A549 (cell line): ENCODE measurements at regions not wholly inside any gene's neighbourhood (a gene's known extent, or its start where the extent isn't known, plus 50 kb on each side); places are given as distances from the start of the nearest gene placed in this dataset.
"Not testable (repeated sequence)": the region's sequence is repeated elsewhere in the genome, so short reads cannot be mapped to it uniquely, and the experiment has no call there.

Source experiments
- ATAC-seq, 2 experiments: fragments of 200-7000 bp in 1 of 2; fragments of >200 bp in 1 of 2; cut with Nextera tagmentation in 1 of 2; cut with Tn5 transposase in 1 of 2; 3 replicates each; pipeline versions ENCODE4 v1.8.0 to v1.9.1; 2018 to 2020; ENCODE audit warnings: mild to moderate bottlenecking in 1 of 2, moderate library complexity in 1 of 2
- CTCF ChIA-PET: fragments of 300-600 bp; sonication (Branson Sonifier 250); formaldehyde crosslinking; extraction: SDS; loops from one replicate; lab custom pipeline; 2021; ENCODE audit warnings: antibody characterized with exemption, inconsistent platforms; lab: Yijun Ruan, JAX
- POLR2A ChIA-PET: fragments of 350-600 bp; formaldehyde crosslinking; extraction: SDS; loops from one replicate; lab custom pipeline; 2021; ENCODE audit warnings: antibody characterized with exemption, inconsistent platforms; lab: Yijun Ruan, JAX
- DNase-seq, 2 experiments: peaks; one replicate each; pipeline versions ENCODE4 v3.0.0 to v3.0.0-alpha.2; 2011 to 2016; ENCODE audit warnings: low read depth in 1 of 2, low spot score in 1 of 2
- FAIRE-seq: peaks from 2 replicates; lab custom pipeline; 2011; peaks lifted over from hg19 to GRCh38; lab: Jason Lieb, UNC
- H3K27ac ChIP-seq, 2 experiments: fragments of >200 bp; sonication (Bioruptor Twin); formaldehyde crosslinking; 3 replicates each; pipeline ENCODE4 v1.5.1; 2016 to 2017
- H3K4me1 ChIP-seq: fragments of >200 bp; sonication (Bioruptor Twin); formaldehyde crosslinking; 3 replicates; pipeline ENCODE4 v1.6.1; 2016
- H3K4me2 ChIP-seq: fragments of >200 bp; sonication (Bioruptor Twin); formaldehyde crosslinking; 3 replicates; pipeline ENCODE4 v1.6.1; 2016
- H3K4me3 ChIP-seq: fragments of >200 bp; sonication (Bioruptor Twin); formaldehyde crosslinking; 3 replicates; pipeline ENCODE4 v1.5.1; 2016
- H3K9me3 ChIP-seq: fragments of >200 bp; sonication (Bioruptor Twin); formaldehyde crosslinking; 3 replicates; pipeline ENCODE4 v1.6.1; 2016
- CBX2 ChIP-seq: fragments of 200-600 bp; sonication (generic); IDR thresholded peaks from 2 replicates; pipeline ENCODE4 v1.6.1; 2016; ENCODE audit warnings: low read depth, mild to moderate bottlenecking, borderline replicate concordance
- E2F6 ChIP-seq: IDR thresholded peaks from 2 replicates; pipeline ENCODE4 v1.6.1; 2012; ENCODE audit warnings: low read depth, borderline replicate concordance
- EHF ChIP-seq: fragments of 250-450 bp; sonication (Bioruptor Pico); IDR thresholded peaks from 2 replicates; pipeline ENCODE4 v1.5.0; 2020; ENCODE audit warnings: mild to moderate bottlenecking
- EHMT2 ChIP-seq: fragments of 200-600 bp; sonication (generic); IDR thresholded peaks from 2 replicates; pipeline ENCODE4 v1.6.1; 2016; ENCODE audit warnings: antibody characterized with exemption, low read depth, mild to moderate bottlenecking, moderate library complexity
- ELK1 ChIP-seq: fragments of 150-350 bp; IDR thresholded peaks from 2 replicates; pipeline ENCODE4 v1.6.1; 2014; ENCODE audit warnings: low read depth, mild to moderate bottlenecking, low read length
- EP300 ChIP-seq, 2 experiments: fragments of >200 bp; sonication (Bioruptor Twin); formaldehyde crosslinking; IDR thresholded peaks; 2 replicates in 1 of 2; 3 replicates in 1 of 2; pipeline ENCODE4 v1.6.1; 2016 to 2017
- ESRRA ChIP-seq: fragments of 150-350 bp; IDR thresholded peaks from 2 replicates; pipeline ENCODE4 v1.6.1; 2014; ENCODE audit warnings: mild to moderate bottlenecking, low read length, borderline replicate concordance
- FOSL2 ChIP-seq, 2 experiments: fragments of 450-650 bp in 1 of 2; fragments of >200 bp in 1 of 2; sonication (Bioruptor Twin) in 1 of 2; formaldehyde crosslinking; IDR thresholded peaks; 2 replicates each; pipeline versions ENCODE4 v1.5.0 to v1.6.1; 2016 to 2020; ENCODE audit warnings: mild to moderate bottlenecking in 1 of 2, moderate library complexity in 1 of 2
- GATA3 ChIP-seq: IDR thresholded peaks from 2 replicates; pipeline ENCODE4 v1.6.1; 2012; ENCODE audit warnings: borderline replicate concordance
- HDAC2 ChIP-seq: fragments of 200-600 bp; sonication (generic); IDR thresholded peaks from 2 replicates; pipeline ENCODE4 v1.6.1; 2016
- HMGXB4 ChIP-seq: fragments of 250-450 bp; sonication (Bioruptor Pico); IDR thresholded peaks from 2 replicates; pipeline ENCODE4 v1.5.0; 2021; ENCODE audit warnings: mild to moderate bottlenecking, moderate library complexity, borderline replicate concordance
- HOXA7 ChIP-seq: fragments of 250-450 bp; sonication (Bioruptor Pico); IDR thresholded peaks from 2 replicates; pipeline ENCODE4 v1.5.0; 2020; ENCODE audit warnings: mild to moderate bottlenecking, moderate library complexity
- JUNB ChIP-seq: fragments of >200 bp; sonication (Bioruptor Twin); formaldehyde crosslinking; IDR thresholded peaks from 2 replicates; pipeline ENCODE4 v1.6.1; 2016
- KDM1A ChIP-seq: fragments of 200-600 bp; sonication (generic); IDR thresholded peaks from 2 replicates; pipeline ENCODE4 v1.6.1; 2016; ENCODE audit warnings: low read depth, mild to moderate bottlenecking
- KDM5A ChIP-seq: fragments of 200-600 bp; sonication (generic); IDR thresholded peaks from 2 replicates; pipeline ENCODE4 v1.6.1; 2016; ENCODE audit warnings: antibody characterized with exemption, mild to moderate bottlenecking
- MAFK ChIP-seq: fragments of 450-650 bp; IDR thresholded peaks from 2 replicates; pipeline ENCODE4 v1.6.1; 2014; ENCODE audit not compliant: partially characterized antibody
- MAX ChIP-seq: IDR thresholded peaks from 2 replicates; pipeline ENCODE4 v1.6.1; 2012
- MAZ ChIP-seq: fragments of 150-350 bp; IDR thresholded peaks from 2 replicates; pipeline ENCODE4 v1.6.1; 2014; ENCODE audit warnings: antibody characterized with exemption, low read depth, low read length, borderline replicate concordance
- NR3C1 ChIP-seq: fragments of >200 bp; sonication (Bioruptor Twin); formaldehyde crosslinking; IDR thresholded peaks from 3 replicates; pipeline ENCODE4 v1.6.1; 2017
- PBX3 ChIP-seq: IDR thresholded peaks from 2 replicates; pipeline ENCODE4 v1.6.1; 2012
- POLR2A ChIP-seq: IDR thresholded peaks from 2 replicates; pipeline ENCODE4 v1.6.1; 2012; ENCODE audit warnings: mild to moderate bottlenecking, low read length
- RARB ChIP-seq: fragments of 250-450 bp; sonication (Bioruptor Pico); IDR thresholded peaks from 2 replicates; pipeline ENCODE4 v1.8.0; 2021; ENCODE audit warnings: mild to moderate bottlenecking, moderate library complexity
- RNF2 ChIP-seq: fragments of 200-600 bp; sonication (generic); IDR thresholded peaks from 2 replicates; pipeline ENCODE4 v1.6.1; 2016; ENCODE audit warnings: low read depth, mild to moderate bottlenecking, antibody characterized with exemption, moderate library complexity, borderline replicate concordance
- USF2 ChIP-seq: fragments of 450-650 bp; IDR thresholded peaks from 2 replicates; pipeline ENCODE4 v1.6.1; 2014; ENCODE audit warnings: antibody characterized with exemption
- ZSCAN20 ChIP-seq: fragments of 250-450 bp; sonication (Bioruptor Pico); IDR thresholded peaks from 2 replicates; pipeline ENCODE4 v1.8.0; 2022; ENCODE audit warnings: mild to moderate bottlenecking, moderate library complexity
- WGBS: methylation state at CpG from one replicate; pipeline ENCODE4 v1.1.6; 2017; ENCODE audit errors: missing lambda C conversion rate; 5-methylcytosine and 5-hydroxymethylcytosine counted together

DNA sequence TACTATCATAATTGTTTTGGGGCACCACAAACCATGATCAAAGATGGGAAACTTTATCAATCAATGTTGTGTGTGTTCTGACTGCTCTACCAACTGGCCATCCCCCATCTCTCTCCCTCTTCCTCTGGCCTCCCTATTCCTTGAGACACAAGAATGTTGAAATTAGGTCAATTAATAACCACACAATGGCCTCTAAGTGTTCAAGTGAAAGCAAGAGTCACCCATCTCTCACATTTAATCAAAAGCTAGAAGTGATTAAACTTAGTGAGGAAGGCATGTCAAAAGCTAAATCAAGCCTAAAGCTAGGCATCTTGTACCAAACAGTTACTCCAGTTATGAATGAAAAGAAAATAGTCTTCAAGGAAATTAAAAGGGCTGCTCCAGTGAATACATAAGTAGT lies 390.3 kb upstream of the NFIA start:
- DNase-seq = no peak
- ChIA-PET POLR2A (no interaction called here), CTCF (no interaction called here)
- no peaks in the 10 kb centered on the region for H3K9me3 ChIP-seq
- no peak for TF ChIP-seq HOXA7 (CRISPR knock-in tag)
- TF ChIP-seq KDM5A = no peak
- no peak for TF ChIP-seq NR3C1
- no peak for TF ChIP-seq POLR2A
- no peak for TF ChIP-seq EP300 (IDR thresholded peaks at IDR 0.05)
- TF ChIP-seq HMGXB4 = no peak
- no peak for TF ChIP-seq MAZ
- TF ChIP-seq MAX = no peak
- no peak for TF ChIP-seq E2F6
- TF ChIP-seq MAFK = no peak
- no peak for TF ChIP-seq KDM1A
- TF ChIP-seq ESRRA = no peak
- TF ChIP-seq CBX2 = no peak
- TF ChIP-seq ZSCAN20 (CRISPR knock-in tag) = no peak
- no peak for TF ChIP-seq EHMT2
- no peak for TF ChIP-seq GATA3
- no peak for TF ChIP-seq EHF
- no peak for TF ChIP-seq ELK1
- no peak overlapping the region for H3K4me3 ChIP-seq
- H3K27ac ChIP-seq = no peak overlapping the region
- FAIRE-seq = no peak
- H3K4me2 ChIP-seq = no peak overlapping the region
- no peak for ATAC-seq
- H3K4me1 ChIP-seq = no peaks in the 10 kb centered on the region

DNA sequence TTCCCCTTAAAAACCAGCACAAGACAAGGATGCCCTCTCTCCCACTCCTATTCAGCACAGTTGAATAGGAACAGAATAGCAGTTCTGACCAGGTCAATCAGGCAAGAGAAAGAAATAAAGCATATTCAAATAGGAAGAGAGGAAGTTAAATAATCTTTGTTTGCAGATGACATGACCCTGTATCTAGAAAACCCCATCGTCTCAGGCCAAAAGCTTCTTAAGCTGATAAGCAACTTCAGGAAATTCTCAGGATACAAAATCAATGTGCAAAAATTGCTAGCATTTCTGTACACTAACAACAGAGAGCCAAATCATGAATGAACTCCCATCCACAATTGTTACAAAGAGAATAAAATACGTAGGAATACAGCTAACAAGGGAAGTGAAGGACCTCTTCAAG lies 394.1 kb upstream of the NFIA start:
- FAIRE-seq, H3K4me3 ChIP-seq, DNase-seq, H3K9me3 ChIP-seq, ATAC-seq, POLR2A ChIA-PET, H3K4me1 ChIP-seq, CTCF ChIA-PET, H3K4me2 ChIP-seq, H3K27ac ChIP-seq: not testable (repeated sequence)
- 3% methylated on average over 2 of the region's 2 CpGs for WGBS

GRCh38 chr1:60681095-60681860 lies 401.1 kb upstream of the NFIA start:
- ChIA-PET CTCF (interaction anchor here (0.7 kb wide), 1 partner anchor 17 kb away, joined by 3 read pairs; no protein-coding TSS in a partner anchor), POLR2A (no interaction called here)
- FAIRE-seq (no peak), DNase-seq (no peak), ATAC-seq (no peak)
- H3K4me1 ChIP-seq = no peaks in the 10 kb centered on the region
- WGBS = 0% methylated on average over 2 of the region's 2 CpGs
- no peaks in the 10 kb centered on the region for H3K9me3 ChIP-seq
- no peak overlapping the region for H3K4me2 ChIP-seq
- no peak overlapping the region for H3K27ac ChIP-seq
- TF ChIP-seq RNF2 (no peak), HDAC2 (no peak), EHF (no peak), RARB (CRISPR knock-in tag) (no peak), POLR2A (no peak), PBX3 (no peak), FOSL2 (IDR thresholded peaks at IDR 0.05) (no peak), FOSL2 (CRISPR knock-in tag; IDR thresholded peaks at IDR 0.05) (no peak), EHMT2 (no peak), USF2 (no peak), MAFK (no peak), JUNB (no peak)
- no peak overlapping the region for H3K4me3 ChIP-seq
